GM21515 (cell line): ENCODE measurements at regions not wholly inside any gene's neighbourhood (a gene's known extent, or its start where the extent isn't known, plus 50 kb on each side); places are given as distances from the start of the nearest gene placed in this dataset.
A peak's percentile ranks its signal among the peaks of the same experiment; 100 is the strongest.

Experiments used
- ATAC-seq: cut with Tn5 transposase; IDR thresholded peaks from one replicate; pipeline ENCODE4 v1.9.1; 2021; ENCODE audit not compliant: unreplicated experiment

GRCh38 chr19:30209617-30210600, 162.3 kb upstream of the ZNF536 start:
- no peak for ATAC-seq

- ATAC-seq = no peak
Observed at GRCh38 chr19:30212574-30212973, 159.6 kb upstream of the ZNF536 start.

DNA sequence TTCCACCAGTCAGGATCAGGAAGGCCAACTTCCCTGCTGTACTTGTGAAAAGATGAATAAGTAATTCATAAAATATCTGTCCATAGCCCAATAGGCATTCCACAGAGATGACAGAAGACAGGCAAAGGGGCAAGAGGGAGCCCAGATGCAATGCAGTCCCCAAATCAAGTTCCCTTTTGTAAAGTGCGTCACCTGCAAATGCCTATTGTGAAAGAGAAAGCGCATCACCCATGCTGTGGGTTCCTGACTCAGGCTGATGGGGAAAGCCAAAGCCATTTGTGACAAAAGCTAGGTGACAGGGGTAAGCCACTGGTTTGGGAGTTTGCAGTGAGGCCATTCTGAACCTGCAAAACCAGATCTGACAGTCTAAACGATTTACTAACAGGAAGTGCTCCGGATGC, 157.5 kb upstream of the ZNF536 start:
- no peak for ATAC-seq

DNA sequence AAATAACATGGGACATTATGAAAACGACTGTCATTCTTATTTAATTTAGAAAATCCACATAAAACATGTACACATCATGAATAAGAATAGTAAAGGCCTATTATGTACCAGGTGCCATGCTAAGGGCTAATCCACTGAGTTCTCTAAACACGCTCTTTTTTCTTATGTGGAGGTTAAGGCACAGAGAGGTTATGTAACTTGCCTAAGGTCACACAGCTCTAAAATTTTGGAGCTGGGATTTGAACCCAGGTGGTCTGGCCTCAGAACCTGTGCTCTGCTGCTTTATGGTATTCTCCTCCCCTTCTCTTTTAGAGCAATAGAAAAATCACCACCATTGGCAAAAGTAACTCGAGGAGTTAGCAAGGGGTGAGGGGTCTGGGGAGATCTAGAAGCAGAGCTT, 156.9 kb upstream of the ZNF536 start:
- no peak for ATAC-seq

GRCh38 chr19:30216453-30216852, 155.7 kb upstream of the ZNF536 start:
- no peak for ATAC-seq

DNA sequence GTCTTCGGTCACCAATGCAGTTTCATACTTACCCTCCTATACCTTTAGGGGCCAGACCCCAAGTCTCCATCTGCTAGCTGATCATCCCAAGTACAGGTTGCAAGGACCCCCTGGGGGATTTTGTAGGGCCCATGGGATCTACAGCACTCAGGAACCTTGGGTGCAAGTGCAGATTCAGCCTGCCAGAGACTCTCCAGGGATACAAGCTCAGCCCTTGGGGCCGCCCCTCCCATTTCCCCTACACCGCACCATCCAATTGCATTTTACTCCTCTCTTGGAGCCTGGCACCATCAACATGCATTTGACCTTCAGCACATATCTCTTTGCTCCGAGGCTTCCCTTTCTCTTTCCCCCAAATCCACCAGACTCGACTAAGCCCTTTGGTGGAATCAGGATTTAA, 154.7 kb upstream of the ZNF536 start:
- ATAC-seq = no peak

DNA sequence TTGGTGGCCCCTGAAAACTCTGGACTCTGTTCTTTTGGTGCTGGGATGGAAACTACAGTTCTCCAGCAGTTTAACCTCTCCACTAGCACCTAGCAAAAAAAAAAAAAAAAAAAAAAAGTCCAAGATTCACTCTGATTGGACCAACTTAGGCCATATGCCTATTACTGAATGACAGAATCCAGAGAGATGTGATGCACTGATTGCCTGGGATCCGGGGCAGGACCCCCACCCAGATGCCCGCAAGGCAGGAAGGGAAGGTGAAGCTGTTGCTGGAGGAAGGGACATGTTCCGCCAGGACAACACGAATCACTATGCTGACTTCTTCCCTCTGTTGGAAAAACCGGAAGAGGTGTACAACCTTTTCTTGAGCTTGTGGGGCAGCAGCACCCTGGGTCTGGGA, 152.5 kb upstream of the ZNF536 start:
- ATAC-seq = no peak

GRCh38 chr19:30221176-30221575, 151.0 kb upstream of the ZNF536 start:
- ATAC-seq = no peak

DNA sequence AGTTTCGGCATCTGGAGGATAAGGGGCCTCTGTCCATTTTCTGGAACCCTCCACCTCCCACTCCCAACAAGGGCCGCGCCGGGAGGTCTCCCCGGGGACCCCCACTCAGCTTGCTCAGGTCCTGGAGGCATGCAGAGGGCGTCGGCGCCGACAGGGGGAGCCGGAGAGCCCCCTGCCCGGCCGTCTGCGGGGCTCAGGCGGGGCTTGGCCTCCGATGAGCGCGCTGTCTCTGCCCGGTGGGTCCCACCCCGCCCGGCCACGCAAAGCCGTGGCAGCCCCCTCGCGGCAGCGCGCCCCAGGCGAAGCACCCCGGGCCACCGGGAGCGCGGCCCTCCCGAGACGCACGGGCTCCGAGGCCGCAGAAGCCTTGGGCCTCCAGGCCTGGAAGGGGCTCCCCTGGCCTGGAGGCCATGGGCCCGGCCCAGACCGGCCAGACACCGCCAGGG, 149.7 kb upstream of the ZNF536 start:
- ATAC-seq = no peak

DNA sequence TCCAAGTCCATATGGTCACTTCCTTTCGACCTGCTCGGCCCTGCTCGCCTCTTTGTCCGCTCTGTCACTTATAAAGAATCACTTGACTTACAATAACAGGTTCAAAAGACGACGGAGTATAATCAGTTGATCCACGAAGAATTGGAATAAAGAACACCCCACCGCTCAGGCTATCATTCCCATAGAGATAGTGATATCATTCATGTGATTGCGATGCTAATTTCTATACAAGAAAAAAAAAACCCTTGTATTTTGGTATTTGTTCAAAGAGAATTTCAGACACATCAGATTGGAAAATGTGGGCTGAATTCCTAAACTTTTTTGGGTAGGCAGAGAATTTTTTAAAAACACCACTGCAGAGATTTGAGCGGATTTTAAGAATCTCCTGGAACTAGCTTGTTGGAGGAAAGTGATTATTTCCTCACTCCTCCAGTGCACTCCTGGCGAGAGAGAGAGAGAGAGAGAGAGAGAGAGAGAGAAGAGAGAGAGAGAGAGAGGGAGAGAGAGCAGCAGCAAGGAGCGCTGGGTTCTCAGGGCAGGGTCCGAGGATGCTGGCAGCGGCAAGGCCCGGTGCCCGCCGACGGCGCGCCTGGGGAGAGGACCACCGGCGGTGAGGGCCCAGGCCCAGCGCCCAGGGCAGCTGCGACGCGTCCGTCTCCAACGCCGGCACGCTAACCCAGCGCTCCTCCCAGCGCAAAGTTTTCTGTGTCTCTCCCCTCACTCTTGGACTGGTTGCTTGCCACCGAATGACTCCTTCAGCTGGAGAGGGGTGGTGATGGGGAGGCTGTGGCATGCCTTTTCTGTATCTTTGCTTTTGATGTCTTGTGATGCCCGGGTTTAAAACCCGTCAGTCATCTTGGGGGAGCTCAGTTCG, 149.0 kb upstream of the ZNF536 start:
- ATAC-seq = no peak

DNA sequence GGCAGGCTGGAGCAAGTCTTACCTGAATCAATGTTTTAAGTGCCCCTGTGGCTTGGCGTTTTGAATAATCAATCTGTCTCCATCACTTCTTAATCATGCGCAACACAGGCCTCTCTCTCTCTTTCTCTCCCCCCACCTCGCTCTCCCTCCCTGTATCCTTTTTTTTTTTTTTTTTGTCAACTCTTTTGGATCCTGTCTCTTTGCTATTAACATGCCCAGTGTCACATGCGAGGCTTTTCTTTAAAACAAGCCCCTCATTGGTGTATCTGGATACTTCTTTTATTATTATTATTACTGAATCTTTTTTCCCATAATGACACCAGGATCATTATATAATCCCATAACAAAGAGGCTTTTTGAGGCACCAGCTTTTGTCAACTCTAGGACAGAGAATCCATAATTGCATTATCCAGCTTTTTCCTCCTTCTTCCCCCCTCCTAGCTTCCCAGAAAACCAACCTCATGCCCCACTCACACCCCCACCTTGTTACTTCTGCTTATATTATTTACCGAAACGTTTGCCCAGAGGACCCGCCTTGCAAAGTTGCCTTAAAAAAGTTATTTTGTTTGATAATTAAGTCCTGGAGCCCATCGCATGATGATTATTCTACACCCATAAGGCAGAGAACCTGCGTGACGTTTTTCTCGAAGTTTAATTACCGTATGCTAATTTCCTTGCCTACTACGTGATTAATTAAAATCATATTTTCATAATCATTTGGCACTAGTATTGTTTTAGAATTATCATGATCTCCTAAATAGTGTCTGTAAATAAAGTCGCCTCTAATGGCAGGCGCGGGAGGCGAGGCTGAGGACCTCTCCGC, 148.1 kb upstream of the ZNF536 start:
- no peak for ATAC-seq

- no peak for ATAC-seq
Observed at GRCh38 chr19:30224689-30225606, 147.2 kb upstream of the ZNF536 start.

DNA sequence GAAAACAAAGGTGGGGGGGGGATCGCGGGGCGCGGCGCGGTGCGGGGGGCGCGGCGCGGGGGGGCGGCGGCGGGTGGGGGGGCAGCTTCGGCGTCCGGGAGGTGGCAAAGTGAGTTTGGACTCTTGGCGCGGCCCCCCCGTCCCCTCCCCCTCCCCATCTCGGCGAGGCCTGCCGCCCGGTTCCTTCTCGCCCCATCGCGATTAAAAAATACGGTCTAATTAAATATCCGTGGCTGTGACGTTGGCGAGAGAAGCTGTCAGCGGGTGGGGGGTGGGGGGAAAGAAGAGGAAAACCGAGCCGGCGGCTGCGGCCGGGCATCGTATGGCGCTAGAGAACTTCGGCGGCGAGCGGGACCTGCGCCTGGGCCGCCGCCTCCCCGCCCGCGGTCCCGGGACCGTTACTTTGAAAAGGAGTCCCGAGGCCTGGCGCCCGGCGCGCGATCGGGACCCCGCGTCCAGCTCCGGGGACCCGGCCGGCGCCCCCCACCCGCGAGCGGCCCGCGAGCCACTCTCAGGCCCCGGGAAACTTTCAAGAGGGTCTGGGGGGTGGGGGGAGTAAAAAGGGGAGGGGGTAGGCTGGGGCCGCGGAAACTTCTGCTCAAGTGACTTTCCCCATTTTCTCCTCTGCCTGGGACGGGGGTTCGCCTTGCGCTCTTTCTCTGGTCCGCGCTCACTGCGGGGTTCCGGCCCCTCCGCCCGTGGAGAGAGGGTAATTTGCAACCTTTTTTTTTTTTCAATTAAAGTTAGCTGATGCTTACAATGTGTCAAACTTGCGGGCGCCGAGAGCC, 146.3 kb upstream of the ZNF536 start:
- no peak for ATAC-seq

DNA sequence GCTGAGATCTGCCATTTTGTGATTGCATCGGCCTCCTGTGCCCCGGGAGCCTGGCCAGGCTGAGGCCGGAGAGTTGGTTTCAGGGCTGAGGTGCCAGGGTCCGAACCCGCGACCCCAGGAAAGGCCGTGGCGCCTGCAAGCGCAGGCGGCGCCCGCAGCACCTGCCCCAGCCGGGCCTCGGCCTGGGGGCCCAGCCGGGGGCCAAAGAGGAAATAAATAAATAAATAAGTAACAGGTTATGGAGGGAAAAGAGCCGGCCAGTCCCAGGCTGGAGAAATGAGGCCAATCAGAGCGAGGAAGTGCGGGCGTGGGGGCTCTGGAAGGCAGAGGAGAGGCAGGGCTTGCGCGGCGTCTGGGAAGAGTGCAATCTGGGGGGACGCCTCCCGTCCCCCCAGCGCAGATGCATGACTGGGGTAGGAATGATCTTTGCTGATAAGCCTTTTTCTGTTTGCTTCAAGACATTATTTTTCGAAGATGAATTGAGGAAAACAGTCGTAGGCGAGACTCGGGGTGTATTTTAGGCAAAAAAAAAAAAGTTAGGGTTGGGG, 145.6 kb upstream of the ZNF536 start:
- no peak for ATAC-seq

GRCh38 chr19:30227012-30227621, 145.1 kb upstream of the ZNF536 start:
- ATAC-seq = no peak

DNA sequence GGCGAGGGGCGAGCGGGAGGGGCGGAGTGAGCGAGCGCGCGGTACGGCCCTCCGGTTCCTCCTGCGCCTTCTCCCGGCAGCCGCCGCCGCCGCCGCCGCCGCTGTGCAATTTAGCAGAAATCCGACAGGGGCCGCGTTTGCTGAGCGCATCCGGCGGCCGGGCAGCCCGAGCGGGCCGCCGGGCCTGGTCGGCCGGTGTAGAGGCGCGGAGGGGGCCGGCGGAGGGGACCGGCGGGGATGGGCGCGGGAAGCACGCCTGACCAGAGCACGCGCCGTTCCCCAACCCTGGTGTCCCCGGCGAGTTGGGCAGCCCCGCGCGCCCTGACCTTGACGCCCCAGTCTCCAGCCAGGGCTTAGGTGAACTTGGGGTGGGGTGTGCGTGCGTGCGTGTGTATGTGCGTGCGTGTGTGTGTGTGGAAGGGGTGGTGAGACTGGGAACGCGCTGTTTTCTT, 144.5 kb upstream of the ZNF536 start:
- ATAC-seq = peak; percentile 87

GRCh38 chr19:30228113-30228834, 143.9 kb upstream of the ZNF536 start:
- no peak for ATAC-seq
